ENCODE measurements at regions not wholly inside any gene's neighbourhood (a gene's known extent, or its start where the extent isn't known, plus 50 kb on each side); places are given as distances from the start of the nearest gene placed in this dataset.

DNA sequence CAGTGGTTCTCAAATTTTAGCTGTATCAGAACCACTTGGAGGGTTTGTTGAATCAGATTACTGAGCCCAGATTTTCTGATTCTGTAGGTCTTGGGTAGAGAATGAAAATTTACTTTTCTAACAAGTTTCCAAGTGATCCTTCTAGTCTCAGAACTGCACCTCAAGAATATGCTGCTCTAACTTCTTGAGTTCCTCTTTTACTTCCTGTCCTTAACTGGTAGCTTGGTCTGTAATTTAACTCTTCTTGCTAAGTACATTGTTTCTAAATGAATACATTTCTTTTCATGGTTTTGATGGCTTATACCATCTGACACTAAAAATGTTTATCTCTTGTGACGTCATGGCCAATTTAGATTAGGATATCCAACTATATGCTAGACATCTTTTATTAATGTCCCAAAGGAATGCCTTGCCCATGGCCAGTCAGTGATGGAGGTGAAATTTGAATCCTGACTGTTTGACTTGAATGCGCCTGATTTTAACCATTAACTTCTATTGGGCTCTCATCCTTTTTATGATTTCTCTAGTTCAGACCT, 262.6 kb upstream of the NAALADL2 start:
- TF ChIP-seq CTCF (IDR thresholded peaks at IDR 0.05), result no peak
- no peak for TF ChIP-seq POLR2A (IDR thresholded peaks at IDR 0.05)
